ENCODE measurements at regions not wholly inside any gene's neighbourhood (a gene's known extent, or its start where the extent isn't known, plus 50 kb on each side); places are given as distances from the start of the nearest gene placed in this dataset.

GRCh38 chr14:49461529-49462401 lies 124.4 kb downstream of the RPS29 start:
- H3K27ac ChIP-seq (ENCODE audit: low read length): no peak overlapping the region
- H2AFZ ChIP-seq (ENCODE audit: low read length): no peak overlapping the region
- peaks cover 36% of the 10 kb centered on the region for H3K27me3 ChIP-seq (ENCODE audit: low read length)
- peak; percentile 92 for DNase-seq
- peak; percentile 89 for ATAC-seq
- H3K4me1 ChIP-seq (ENCODE audit: insufficient read depth, low read length): no peaks in the 10 kb centered on the region
- H3K4me2 ChIP-seq (ENCODE audit: low read length): no peak overlapping the region
- H3K4me3 ChIP-seq (ENCODE audit: low read length): no peak overlapping the region
- no peaks in the 10 kb centered on the region for H3K9me2 ChIP-seq (replicated peaks; ENCODE audit: low read length)
- intact Hi-C loops (cut with micrococcal nuclease): loop anchor here (1.0 to 2.0 kb wide), 5 partner anchors 17 to 163 kb away; partner anchors contain the start of gene RPS29
- TF ChIP-seq, protein P1, sequence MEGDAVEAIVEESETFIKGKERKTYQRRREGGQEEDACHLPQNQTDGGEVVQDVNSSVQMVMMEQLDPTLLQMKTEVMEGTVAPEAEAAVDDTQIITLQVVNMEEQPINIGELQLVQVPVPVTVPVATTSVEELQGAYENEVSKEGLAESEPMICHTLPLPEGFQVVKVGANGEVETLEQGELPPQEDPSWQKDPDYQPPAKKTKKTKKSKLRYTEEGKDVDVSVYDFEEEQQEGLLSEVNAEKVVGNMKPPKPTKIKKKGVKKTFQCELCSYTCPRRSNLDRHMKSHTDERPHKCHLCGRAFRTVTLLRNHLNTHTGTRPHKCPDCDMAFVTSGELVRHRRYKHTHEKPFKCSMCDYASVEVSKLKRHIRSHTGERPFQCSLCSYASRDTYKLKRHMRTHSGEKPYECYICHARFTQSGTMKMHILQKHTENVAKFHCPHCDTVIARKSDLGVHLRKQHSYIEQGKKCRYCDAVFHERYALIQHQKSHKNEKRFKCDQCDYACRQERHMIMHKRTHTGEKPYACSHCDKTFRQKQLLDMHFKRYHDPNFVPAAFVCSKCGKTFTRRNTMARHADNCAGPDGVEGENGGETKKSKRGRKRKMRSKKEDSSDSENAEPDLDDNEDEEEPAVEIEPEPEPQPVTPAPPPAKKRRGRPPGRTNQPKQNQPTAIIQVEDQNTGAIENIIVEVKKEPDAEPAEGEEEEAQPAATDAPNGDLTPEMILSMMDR (conservative IDR thresholded peaks at IDR 0.05; ENCODE audit: low read depth, low read length): peak; percentile 93
- TF ChIP-seq EZH2 (IDR thresholded peaks at IDR 0.05; ENCODE audit: low read length, unreplicated experiment) (no peak), EZH2phosphoT487 (IDR thresholded peaks at IDR 0.05; ENCODE audit: borderline replicate concordance, low read length) (no peak)
- CTCF ChIA-PET: interaction anchor here (0.5 to 4.6 kb wide), 19 partner anchors 8 to 162 kb away, joined by 3 to 72 read pairs (median 4); partner anchors contain the start of genes MGAT2, RPL36AL and RPS29
- H4K20me1 ChIP-seq (ENCODE audit: low read length): no peaks in the 10 kb centered on the region
- H3K9ac ChIP-seq (ENCODE audit: low read length): no peak overlapping the region
- no peaks in the 10 kb centered on the region for H3K9me3 ChIP-seq (ENCODE audit: low read length)
- no TSS peak for BruUV-seq (replicated peaks)
- H3F3A ChIP-seq (ENCODE audit: low read length, unreplicated experiment): no peaks in the 10 kb centered on the region
- no peaks in the 10 kb centered on the region for H3K79me2 ChIP-seq (ENCODE audit: low read length)
- POLR2A ChIA-PET (ENCODE audit: unreplicated experiment): interaction anchor here (0.5 to 0.6 kb wide), 3 partner anchors 38 to 1556 kb away, joined by 3 to 6 read pairs (median 5); no protein-coding TSS in a partner anchor
- no peaks in the 10 kb centered on the region for H3K36me3 ChIP-seq (ENCODE audit: low read depth, low read length)

- no peak overlapping the region for H2AFZ ChIP-seq (ENCODE audit: low read length)
- H3K9me3 ChIP-seq (ENCODE audit: low read length): no peaks in the 10 kb centered on the region
- no peaks in the 10 kb centered on the region for H3K4me1 ChIP-seq (ENCODE audit: insufficient read depth, low read length)
- H4K20me1 ChIP-seq (ENCODE audit: low read length): no peaks in the 10 kb centered on the region
- peak; percentile 19 for DNase-seq
- H3K4me3 ChIP-seq (ENCODE audit: low read length): no peak overlapping the region
- no peaks in the 10 kb centered on the region for H3F3A ChIP-seq (ENCODE audit: low read length, unreplicated experiment)
- no peak overlapping the region for H3K27ac ChIP-seq (ENCODE audit: low read length)
- H3K79me2 ChIP-seq (ENCODE audit: low read length): no peaks in the 10 kb centered on the region
- H3K36me3 ChIP-seq (ENCODE audit: low read depth, low read length): no peaks in the 10 kb centered on the region
- ChIA-PET CTCF (interaction anchor here (0.6 to 4.6 kb wide), 4 partner anchors 8 to 287 kb away, joined by 4 to 72 read pairs (median 5); no protein-coding TSS in a partner anchor), POLR2A (ENCODE audit: unreplicated experiment) (no interaction called here)
- TF ChIP-seq, protein P1 (conservative IDR thresholded peaks at IDR 0.05; ENCODE audit: low read depth, low read length): no peak
- no peak for TF ChIP-seq EZH2 (IDR thresholded peaks at IDR 0.05; ENCODE audit: low read length, unreplicated experiment)
- H3K4me2 ChIP-seq (ENCODE audit: low read length): no peak overlapping the region
- no peak overlapping the region for H3K9ac ChIP-seq (ENCODE audit: low read length)
- no TSS peak for BruUV-seq (replicated peaks)
- peaks cover 43% of the 10 kb centered on the region for H3K27me3 ChIP-seq (ENCODE audit: low read length)
- ATAC-seq: peak; percentile 47
- H3K9me2 ChIP-seq (replicated peaks; ENCODE audit: low read length): no peaks in the 10 kb centered on the region
- intact Hi-C loops (cut with micrococcal nuclease): loop anchor here (2.0 kb wide), 2 partner anchors 18 to 90 kb away; no protein-coding TSS in a partner anchor
Measured at GRCh38 chr14:49460662-49461061, 125.5 kb downstream of the RPS29 start.

- no peak overlapping the region for H2AFZ ChIP-seq (ENCODE audit: low read length)
- DNase-seq (no peak), ATAC-seq (no peak)
- no TSS peak for BruUV-seq (replicated peaks)
- ChIA-PET CTCF (no interaction called here), POLR2A (ENCODE audit: unreplicated experiment) (no interaction called here)
- no peak overlapping the region for H3K4me2 ChIP-seq (ENCODE audit: low read length)
- no peaks in the 10 kb centered on the region for H3K9me2 ChIP-seq (replicated peaks; ENCODE audit: low read length)
- intact Hi-C loops (cut with micrococcal nuclease): no loop called here
- no peaks in the 10 kb centered on the region for H3F3A ChIP-seq (ENCODE audit: low read length, unreplicated experiment)
- no peaks in the 10 kb centered on the region for H3K9me3 ChIP-seq (ENCODE audit: low read length)
- H3K27me3 ChIP-seq (ENCODE audit: low read length): peaks cover 80% of the 10 kb centered on the region
- H3K4me3 ChIP-seq (ENCODE audit: low read length): no peak overlapping the region
- H3K9ac ChIP-seq (ENCODE audit: low read length): no peak overlapping the region
- H4K20me1 ChIP-seq (ENCODE audit: low read length): no peaks in the 10 kb centered on the region
- no peaks in the 10 kb centered on the region for H3K79me2 ChIP-seq (ENCODE audit: low read length)
- H3K36me3 ChIP-seq (ENCODE audit: low read depth, low read length): no peaks in the 10 kb centered on the region
- H3K4me1 ChIP-seq (ENCODE audit: insufficient read depth, low read length): no peaks in the 10 kb centered on the region
- TF ChIP-seq EZH2 (IDR thresholded peaks at IDR 0.05; ENCODE audit: low read length, unreplicated experiment) (no peak), EZH2phosphoT487 (IDR thresholded peaks at IDR 0.05; ENCODE audit: borderline replicate concordance, low read length) (no peak)
- TF ChIP-seq, protein P1 (conservative IDR thresholded peaks at IDR 0.05; ENCODE audit: low read depth, low read length): no peak
- H3K27ac ChIP-seq (ENCODE audit: low read length): no peak overlapping the region
Measured at GRCh38 chr14:49456589-49456988, 129.6 kb downstream of the RPS29 start.
